Esophagus squamous epithelium (tissue), 5 donors: ENCODE measurements at regions not wholly inside any gene's neighbourhood (a gene's known extent, or its start where the extent isn't known, plus 50 kb on each side); places are given as distances from the start of the nearest gene placed in this dataset.
A peak's percentile ranks its signal among the peaks of the same experiment; 100 is the strongest.

ENCODE experiments used
- DNase-seq: peaks from one replicate; lab custom pipeline; 2025; lab: John Stamatoyannopoulos, UW
- H3K27ac ChIP-seq, 4 donors: fragments of 200-600 bp; sonication (generic); one replicate each; pipeline ENCODE4 v1.5.1; 2016 to 2019; ENCODE audit warnings: mild to moderate bottlenecking in 1 of 4
- H3K27me3 ChIP-seq, 4 donors: fragments of 200-600 bp; sonication (generic); 1 replicate in 3 of 4; 2 replicates in 1 of 4; pipeline versions ENCODE4 v1.5.1 to v1.6.0; 2017 to 2021; ENCODE audit warnings: antibody characterized with exemption in 1 of 4
- H3K36me3 ChIP-seq, 3 donors: fragments of 200-600 bp; sonication (generic); one replicate each; pipeline ENCODE4 v1.5.1; 2016 to 2019
- H3K4me1 ChIP-seq, 3 donors: fragments of 200-600 bp; sonication (generic); one replicate each; pipeline ENCODE4 v1.5.1; 2017 to 2019
- H3K4me3 ChIP-seq, 4 donors: fragments of 200-600 bp; sonication (generic); 1 replicate in 3 of 4; 2 replicates in 1 of 4; pipeline ENCODE4 v1.5.1; 2016 to 2019; ENCODE audit warnings: mild to moderate bottlenecking in 2 of 4, moderate library complexity in 1 of 4
- H3K9me3 ChIP-seq, 3 donors: fragments of 200-600 bp; sonication (generic); one replicate each; pipeline ENCODE4 v1.5.1; 2016 to 2019
- POLR2A ChIP-seq, 4 donors: fragments of 450-650 bp; IDR thresholded peaks; one replicate each; pipeline ENCODE4 v1.6.1; 2017; ENCODE audit warnings: antibody characterized with exemption in 4 of 4, mild to moderate bottlenecking in 4 of 4, moderate library complexity in 3 of 4
- WGBS, 2 donors: methylation state at CpG; one replicate each; pipeline ENCODE4 v1.1.5; 2018; 5-methylcytosine and 5-hydroxymethylcytosine counted together
- intact Hi-C: fragments of 100-400 bp; cut with DNase I; formaldehyde crosslinking; loops from one replicate; pipeline ENCODE4 v1.15.0; 2022
- TF ChIP-seq, protein P1 (sequence below), 6 experiments: fragments of 450-650 bp in 4 of 6; fragments of 200-600 bp in 2 of 6; sonication (generic) in 2 of 6; IDR thresholded peaks; one replicate each; pipeline ENCODE4 v1.5.1; 2016 to 2019; ENCODE audit warnings: antibody characterized with exemption in 6 of 6, mild to moderate bottlenecking in 4 of 6, moderate library complexity in 4 of 6
- donor health status: DM: yes; HTN: yes; CAD: no.

GRCh38 chr14:73783107-73783727 is 68.4 kb upstream of the PTGR2 start:
- H3K4me1 ChIP-seq = peaks cover 33 to 73% (median 35%) of the 10 kb centered on the region in 3 donors
- H3K36me3 ChIP-seq = peaks cover 0 to 5% (median 0%) of the 10 kb centered on the region in 3 donors
- peak overlapping the region; percentile 95 to 99 (median 98) for H3K27ac ChIP-seq
- TF ChIP-seq, protein P1, sequence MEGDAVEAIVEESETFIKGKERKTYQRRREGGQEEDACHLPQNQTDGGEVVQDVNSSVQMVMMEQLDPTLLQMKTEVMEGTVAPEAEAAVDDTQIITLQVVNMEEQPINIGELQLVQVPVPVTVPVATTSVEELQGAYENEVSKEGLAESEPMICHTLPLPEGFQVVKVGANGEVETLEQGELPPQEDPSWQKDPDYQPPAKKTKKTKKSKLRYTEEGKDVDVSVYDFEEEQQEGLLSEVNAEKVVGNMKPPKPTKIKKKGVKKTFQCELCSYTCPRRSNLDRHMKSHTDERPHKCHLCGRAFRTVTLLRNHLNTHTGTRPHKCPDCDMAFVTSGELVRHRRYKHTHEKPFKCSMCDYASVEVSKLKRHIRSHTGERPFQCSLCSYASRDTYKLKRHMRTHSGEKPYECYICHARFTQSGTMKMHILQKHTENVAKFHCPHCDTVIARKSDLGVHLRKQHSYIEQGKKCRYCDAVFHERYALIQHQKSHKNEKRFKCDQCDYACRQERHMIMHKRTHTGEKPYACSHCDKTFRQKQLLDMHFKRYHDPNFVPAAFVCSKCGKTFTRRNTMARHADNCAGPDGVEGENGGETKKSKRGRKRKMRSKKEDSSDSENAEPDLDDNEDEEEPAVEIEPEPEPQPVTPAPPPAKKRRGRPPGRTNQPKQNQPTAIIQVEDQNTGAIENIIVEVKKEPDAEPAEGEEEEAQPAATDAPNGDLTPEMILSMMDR (IDR thresholded peaks at IDR 0.05) = no peak
- TF ChIP-seq POLR2A (IDR thresholded peaks at IDR 0.05) = no peak
- H3K9me3 ChIP-seq = no peaks in the 10 kb centered on the region
- WGBS, 2 donors = 66 to 71% methylated on average over 5 to 10 of the region's 10 CpGs
- no peaks in the 10 kb centered on the region for H3K27me3 ChIP-seq
- no peak overlapping the region for H3K4me3 ChIP-seq
- intact Hi-C loops = no loop called here
- no peak for DNase-seq

GRCh38 chr14:73782623-73783022 is 68.4 kb upstream of the PNMA1 start:
- Histone ChIP-seq H3K4me3 (no peak overlapping the region), H3K36me3 (peaks cover 0 to 5% (median 0%) of the 10 kb centered on the region in 3 donors), H3K9me3 (no peaks in the 10 kb centered on the region), H3K27ac (peak overlapping the region; percentile 95 to 99 (median 98)), H3K27me3 (no peaks in the 10 kb centered on the region), H3K4me1 (peaks cover 33 to 72% (median 34%) of the 10 kb centered on the region in 3 donors)
- no peak for DNase-seq
- TF ChIP-seq, protein P1 (IDR thresholded peaks at IDR 0.05) = no peak
- TF ChIP-seq POLR2A (IDR thresholded peaks at IDR 0.05) = no peak
- intact Hi-C loops = no loop called here
- WGBS, 2 donors = 88 to 94% methylated on average over 2 of the region's 2 CpGs

- whole genome bisulfite sequencing, 2 donors = 55 to 64% methylated on average over 3 of the region's 3 CpGs
- DNase-seq = no peak
- Histone ChIP-seq H3K27me3 (no peaks in the 10 kb centered on the region), H3K9me3 (no peaks in the 10 kb centered on the region), H3K4me1 (peaks cover 41 to 81% (median 43%) of the 10 kb centered on the region in 3 donors), H3K4me3 (no peak overlapping the region), H3K27ac (peak overlapping the region in 1 of 4 donors; percentile 2), H3K36me3 (peaks cover 0 to 5% (median 0%) of the 10 kb centered on the region in 3 donors)
- intact Hi-C loops = no loop called here
- TF ChIP-seq, protein P1 (IDR thresholded peaks at IDR 0.05) = no peak
- no peak for TF ChIP-seq POLR2A (IDR thresholded peaks at IDR 0.05)
These were observed 66.7 kb upstream of the PNMA1 start for GRCh38 chr14:73780896-73781295.

GRCh38 chr14:73780391-73780790 is 66.2 kb upstream of the PNMA1 start:
- WGBS, 2 donors = 83 to 84% methylated on average over 4 of the region's 4 CpGs
- peaks cover 41 to 81% (median 48%) of the 10 kb centered on the region in 3 donors for H3K4me1 ChIP-seq
- no peak for TF ChIP-seq POLR2A (IDR thresholded peaks at IDR 0.05)
- TF ChIP-seq, protein P1 (IDR thresholded peaks at IDR 0.05) = no peak
- intact Hi-C loops = no loop called here
- no peaks in the 10 kb centered on the region for H3K27me3 ChIP-seq
- peaks cover 0 to 5% (median 0%) of the 10 kb centered on the region in 3 donors for H3K36me3 ChIP-seq
- H3K9me3 ChIP-seq = no peaks in the 10 kb centered on the region
- no peak for DNase-seq
- H3K27ac ChIP-seq = no peak overlapping the region
- H3K4me3 ChIP-seq = no peak overlapping the region

DNA sequence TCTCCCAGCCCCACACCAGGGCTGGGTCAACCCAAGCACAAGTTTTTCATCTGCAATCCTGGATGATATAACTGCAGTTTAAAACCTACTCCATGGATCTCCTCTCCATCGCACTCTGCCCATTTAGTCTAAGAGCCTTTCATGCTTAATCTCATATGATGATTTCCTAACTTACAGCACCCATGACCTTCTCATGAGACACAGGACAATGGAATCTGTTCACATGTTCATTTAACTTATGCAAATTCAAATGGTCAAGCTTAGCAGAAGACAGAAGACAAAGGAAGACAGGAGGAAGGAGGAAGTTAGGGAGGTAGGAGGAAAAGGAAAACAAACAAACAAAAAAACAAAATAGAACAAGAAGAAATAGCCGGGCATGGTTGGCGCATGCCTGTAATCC is 64.6 kb upstream of the PNMA1 start:
- Histone ChIP-seq H3K27ac (peak overlapping the region in 1 of 4 donors; percentile 8), H3K9me3 (no peaks in the 10 kb centered on the region), H3K4me3 (no peak overlapping the region), H3K27me3 (no peaks in the 10 kb centered on the region), H3K36me3 (peaks cover 0 to 5% (median 0%) of the 10 kb centered on the region in 3 donors), H3K4me1 (peaks cover 26 to 81% (median 47%) of the 10 kb centered on the region in 3 donors)
- intact Hi-C loops = no loop called here
- no peak for DNase-seq
- no peak for TF ChIP-seq POLR2A (IDR thresholded peaks at IDR 0.05)
- TF ChIP-seq, protein P1 (IDR thresholded peaks at IDR 0.05) = no peak
- 84 to 85% methylated on average over 3 of the region's 3 CpGs for WGBS, 2 donors
